ENCODE measurements at regions not wholly inside any gene's neighbourhood (a gene's known extent, or its start where the extent isn't known, plus 50 kb on each side); places are given as distances from the start of the nearest gene placed in this dataset.

DNA sequence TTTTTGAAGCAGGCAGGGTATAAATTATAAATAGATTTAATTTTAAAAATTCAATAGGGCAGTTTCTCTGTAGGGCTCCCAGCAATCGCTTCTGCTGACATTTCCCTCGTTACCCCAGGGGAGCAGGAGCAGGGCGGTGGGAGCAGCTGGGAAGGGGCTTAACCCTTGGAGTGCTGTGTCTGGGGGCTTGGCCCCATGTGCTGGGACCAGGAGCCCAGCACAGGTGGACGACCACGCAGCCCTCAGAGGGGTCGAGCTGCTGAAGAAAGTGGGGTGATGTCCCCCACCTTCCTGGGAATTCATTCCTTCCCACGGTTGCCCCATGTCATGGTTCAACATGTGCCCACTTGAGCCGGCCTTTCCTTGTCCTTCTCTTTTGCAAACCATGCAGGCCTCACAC is 67.5 kb upstream of the STX16 start:
- no peak overlapping the region for H3K4me3 ChIP-seq (ENCODE audit: low read depth in 1 of 2, low read length in 2 of 2)
- H3K9me3 ChIP-seq (ENCODE audit: insufficient read depth, low read length, severe bottlenecking), result no peaks in the 10 kb centered on the region
- H2AFZ ChIP-seq (ENCODE audit: low read depth, low read length), result no peak overlapping the region
- no peaks in the 10 kb centered on the region for H3K79me2 ChIP-seq (ENCODE audit: insufficient read depth, low read length)
- ATAC-seq (ENCODE audit: insufficient read depth, low read depth) (no peak), DNase-seq (no peak)
- TF ChIP-seq, protein P1, sequence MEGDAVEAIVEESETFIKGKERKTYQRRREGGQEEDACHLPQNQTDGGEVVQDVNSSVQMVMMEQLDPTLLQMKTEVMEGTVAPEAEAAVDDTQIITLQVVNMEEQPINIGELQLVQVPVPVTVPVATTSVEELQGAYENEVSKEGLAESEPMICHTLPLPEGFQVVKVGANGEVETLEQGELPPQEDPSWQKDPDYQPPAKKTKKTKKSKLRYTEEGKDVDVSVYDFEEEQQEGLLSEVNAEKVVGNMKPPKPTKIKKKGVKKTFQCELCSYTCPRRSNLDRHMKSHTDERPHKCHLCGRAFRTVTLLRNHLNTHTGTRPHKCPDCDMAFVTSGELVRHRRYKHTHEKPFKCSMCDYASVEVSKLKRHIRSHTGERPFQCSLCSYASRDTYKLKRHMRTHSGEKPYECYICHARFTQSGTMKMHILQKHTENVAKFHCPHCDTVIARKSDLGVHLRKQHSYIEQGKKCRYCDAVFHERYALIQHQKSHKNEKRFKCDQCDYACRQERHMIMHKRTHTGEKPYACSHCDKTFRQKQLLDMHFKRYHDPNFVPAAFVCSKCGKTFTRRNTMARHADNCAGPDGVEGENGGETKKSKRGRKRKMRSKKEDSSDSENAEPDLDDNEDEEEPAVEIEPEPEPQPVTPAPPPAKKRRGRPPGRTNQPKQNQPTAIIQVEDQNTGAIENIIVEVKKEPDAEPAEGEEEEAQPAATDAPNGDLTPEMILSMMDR (IDR thresholded peaks at IDR 0.05; ENCODE audit: borderline replicate concordance, extremely low read depth, low read length, poor library complexity, severe bottlenecking), result no peak
- no peak for TF ChIP-seq EZH2 (IDR thresholded peaks at IDR 0.05; ENCODE audit: borderline replicate concordance, low read depth, low read length, severe bottlenecking)
- no peak overlapping the region for H3K9ac ChIP-seq (ENCODE audit: low read depth, low read length)
- H3K27ac ChIP-seq (ENCODE audit: low read length), result no peak overlapping the region
- no peaks in the 10 kb centered on the region for H3K4me1 ChIP-seq (ENCODE audit: insufficient read depth, low read length)
- no peak overlapping the region for H3K4me2 ChIP-seq (ENCODE audit: insufficient read depth, low read length)
- H3K36me3 ChIP-seq (ENCODE audit: insufficient read depth, low read length), result no peaks in the 10 kb centered on the region
- no peaks in the 10 kb centered on the region for H3K27me3 ChIP-seq (ENCODE audit: insufficient read depth, low read length, poor library complexity)
- no peaks in the 10 kb centered on the region for H4K20me1 ChIP-seq (ENCODE audit: insufficient read depth, low read length)

DNA sequence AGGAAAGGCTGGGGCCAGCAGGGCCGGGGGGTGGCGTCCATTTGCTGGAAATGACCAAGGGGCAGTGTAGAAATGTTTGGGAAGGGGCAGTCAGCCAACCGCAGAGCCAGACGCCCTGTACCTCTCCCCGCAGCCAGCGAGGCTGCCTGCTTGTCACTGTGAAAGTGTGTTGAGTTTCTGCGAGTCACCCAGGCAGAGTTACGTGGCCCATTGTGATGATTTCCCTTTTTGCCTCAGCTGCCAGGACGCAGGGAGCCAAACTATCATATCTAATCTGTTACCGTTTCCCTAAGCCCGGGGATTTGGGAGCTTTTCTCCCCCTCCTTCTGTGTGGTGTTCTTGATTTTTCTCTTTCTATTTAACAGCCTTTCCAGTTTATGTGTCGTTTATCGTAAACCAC is 67.9 kb upstream of the STX16 start:
- no peaks in the 10 kb centered on the region for H3K4me1 ChIP-seq (ENCODE audit: insufficient read depth, low read length)
- no peaks in the 10 kb centered on the region for H3K9me3 ChIP-seq (ENCODE audit: insufficient read depth, low read length, severe bottlenecking)
- no peak overlapping the region for H3K4me3 ChIP-seq (ENCODE audit: low read depth in 1 of 2, low read length in 2 of 2)
- DNase-seq (no peak), ATAC-seq (ENCODE audit: insufficient read depth, low read depth) (no peak)
- no peak for TF ChIP-seq EZH2 (IDR thresholded peaks at IDR 0.05; ENCODE audit: borderline replicate concordance, low read depth, low read length, severe bottlenecking)
- TF ChIP-seq, protein P1 (IDR thresholded peaks at IDR 0.05; ENCODE audit: borderline replicate concordance, extremely low read depth, low read length, poor library complexity, severe bottlenecking), result no peak
- no peak overlapping the region for H3K27ac ChIP-seq (ENCODE audit: low read length)
- H3K27me3 ChIP-seq (ENCODE audit: insufficient read depth, low read length, poor library complexity), result no peaks in the 10 kb centered on the region
- H3K9ac ChIP-seq (ENCODE audit: low read depth, low read length), result no peak overlapping the region
- H3K79me2 ChIP-seq (ENCODE audit: insufficient read depth, low read length), result no peaks in the 10 kb centered on the region
- no peak overlapping the region for H3K4me2 ChIP-seq (ENCODE audit: insufficient read depth, low read length)
- H2AFZ ChIP-seq (ENCODE audit: low read depth, low read length), result no peak overlapping the region
- H3K36me3 ChIP-seq (ENCODE audit: insufficient read depth, low read length), result no peaks in the 10 kb centered on the region
- no peaks in the 10 kb centered on the region for H4K20me1 ChIP-seq (ENCODE audit: insufficient read depth, low read length)

DNA sequence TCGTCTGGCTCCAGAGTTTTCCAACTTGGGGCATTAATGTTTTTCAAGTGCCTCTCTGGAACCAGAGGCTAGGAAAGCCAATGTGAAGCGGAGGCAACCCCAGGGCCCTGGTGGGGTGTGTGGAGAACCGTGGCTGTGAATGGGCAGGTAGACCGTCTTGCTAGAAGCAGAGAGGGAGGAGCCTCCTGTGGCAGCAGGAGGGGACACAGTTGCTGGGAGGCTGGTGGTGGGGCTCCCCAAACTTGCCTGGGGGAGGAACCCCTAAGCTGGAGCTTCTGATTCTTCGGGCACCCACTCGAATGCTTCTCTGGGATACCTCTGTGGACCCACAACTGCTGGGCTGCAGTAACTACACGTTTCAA is 65.3 kb upstream of the APCDD1L start:
- no peaks in the 10 kb centered on the region for H3K27me3 ChIP-seq (ENCODE audit: insufficient read depth, low read length, poor library complexity)
- no peaks in the 10 kb centered on the region for H3K79me2 ChIP-seq (ENCODE audit: insufficient read depth, low read length)
- no peak overlapping the region for H2AFZ ChIP-seq (ENCODE audit: low read depth, low read length)
- no peak for DNase-seq
- no peak for ATAC-seq (ENCODE audit: insufficient read depth, low read depth)
- H4K20me1 ChIP-seq (ENCODE audit: insufficient read depth, low read length), result no peaks in the 10 kb centered on the region
- no peak overlapping the region for H3K4me3 ChIP-seq (ENCODE audit: low read depth in 1 of 2, low read length in 2 of 2)
- no peak overlapping the region for H3K27ac ChIP-seq (ENCODE audit: low read length)
- H3K9ac ChIP-seq (ENCODE audit: low read depth, low read length), result no peak overlapping the region
- TF ChIP-seq, protein P1 (IDR thresholded peaks at IDR 0.05; ENCODE audit: borderline replicate concordance, extremely low read depth, low read length, poor library complexity, severe bottlenecking), result no peak
- no peak for TF ChIP-seq EZH2 (IDR thresholded peaks at IDR 0.05; ENCODE audit: borderline replicate concordance, low read depth, low read length, severe bottlenecking)
- no peak overlapping the region for H3K4me2 ChIP-seq (ENCODE audit: insufficient read depth, low read length)
- no peaks in the 10 kb centered on the region for H3K36me3 ChIP-seq (ENCODE audit: insufficient read depth, low read length)
- H3K4me1 ChIP-seq (ENCODE audit: insufficient read depth, low read length), result no peaks in the 10 kb centered on the region
- no peaks in the 10 kb centered on the region for H3K9me3 ChIP-seq (ENCODE audit: insufficient read depth, low read length, severe bottlenecking)
